ENCODE measurements at regions not wholly inside any gene's neighbourhood (a gene's known extent, or its start where the extent isn't known, plus 50 kb on each side); places are given as distances from the start of the nearest gene placed in this dataset.
"Not testable (repeated sequence)": the region's sequence is repeated elsewhere in the genome, so short reads cannot be mapped to it uniquely, and the experiment has no call there.

GRCh38 chr3:181610083-181610972 lies 101.4 kb upstream of the SOX2 start:
- no peak overlapping the region for H3K4me3 ChIP-seq (ENCODE audit: low read length)
- H3K4me2 ChIP-seq (ENCODE audit: low read length) = no peak overlapping the region
- no peak overlapping the region for H2AFZ ChIP-seq (ENCODE audit: low read depth, low read length)
- H4K20me1 ChIP-seq (ENCODE audit: insufficient read depth, low read length) = no peaks in the 10 kb centered on the region
- TF ChIP-seq EZH2phosphoT487 (IDR thresholded peaks at IDR 0.05; ENCODE audit: low read depth) (no peak), CTCF (IDR thresholded peaks at IDR 0.05; ENCODE audit: low read depth, low read length) (no peak)
- no peaks in the 10 kb centered on the region for H3K79me2 ChIP-seq (ENCODE audit: low read length)
- H3K27ac ChIP-seq (ENCODE audit: low read length) = no peak overlapping the region
- no peaks in the 10 kb centered on the region for H3K27me3 ChIP-seq (ENCODE audit: low read depth, low read length)
- H3K4me1 ChIP-seq (ENCODE audit: low read length) = no peaks in the 10 kb centered on the region
- no peaks in the 10 kb centered on the region for H3K9me3 ChIP-seq (ENCODE audit: insufficient read depth, low read length)
- no peaks in the 10 kb centered on the region for H3K36me3 ChIP-seq (replicated peaks; ENCODE audit: low read depth, low read length)
- H3K9ac ChIP-seq (ENCODE audit: low read length) = no peak overlapping the region

GRCh38 chr3:181609030-181609767 lies 102.5 kb upstream of the SOX2 start:
- H3K27me3 ChIP-seq (ENCODE audit: low read depth, low read length) = no peaks in the 10 kb centered on the region
- H3K36me3 ChIP-seq (replicated peaks; ENCODE audit: low read depth, low read length) = no peaks in the 10 kb centered on the region
- no peak overlapping the region for H3K9ac ChIP-seq (ENCODE audit: low read length)
- no peaks in the 10 kb centered on the region for H4K20me1 ChIP-seq (ENCODE audit: insufficient read depth, low read length)
- TF ChIP-seq CTCF (IDR thresholded peaks at IDR 0.05; ENCODE audit: low read depth, low read length) = no peak
- TF ChIP-seq EZH2phosphoT487 (IDR thresholded peaks at IDR 0.05; ENCODE audit: low read depth) = no peak
- no peak overlapping the region for H3K4me3 ChIP-seq (ENCODE audit: low read length)
- H3K4me1 ChIP-seq (ENCODE audit: low read length) = no peaks in the 10 kb centered on the region
- H3K9me3 ChIP-seq (ENCODE audit: insufficient read depth, low read length) = no peaks in the 10 kb centered on the region
- H3K79me2 ChIP-seq (ENCODE audit: low read length) = no peaks in the 10 kb centered on the region
- no peak overlapping the region for H2AFZ ChIP-seq (ENCODE audit: low read depth, low read length)
- H3K27ac ChIP-seq (ENCODE audit: low read length) = no peak overlapping the region
- H3K4me2 ChIP-seq (ENCODE audit: low read length) = no peak overlapping the region

DNA sequence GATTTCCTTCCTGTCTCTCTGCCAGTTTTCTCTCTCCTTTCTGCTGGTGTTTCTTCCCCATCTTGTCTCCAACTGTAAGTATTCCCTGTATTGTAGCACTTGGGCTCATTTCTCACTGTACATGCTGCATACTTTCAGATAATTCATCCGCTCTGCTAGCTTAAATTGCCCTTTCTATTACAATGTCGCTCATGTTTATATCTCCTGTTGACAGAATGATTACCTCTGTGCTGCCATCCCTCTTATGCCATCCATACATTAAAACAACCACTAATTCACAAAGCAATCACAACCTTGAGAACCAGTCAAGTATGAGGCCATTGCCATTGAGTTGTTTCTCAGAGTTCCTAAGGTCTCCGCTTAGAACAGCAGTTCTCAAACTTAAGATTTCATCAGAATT lies 107.5 kb upstream of the SOX2 start:
- no peaks in the 10 kb centered on the region for H3K9me3 ChIP-seq (ENCODE audit: insufficient read depth, low read length)
- TF ChIP-seq EZH2phosphoT487 (IDR thresholded peaks at IDR 0.05; ENCODE audit: low read depth) = no peak
- no peak for TF ChIP-seq CTCF (IDR thresholded peaks at IDR 0.05; ENCODE audit: low read depth, low read length)
- H2AFZ ChIP-seq (ENCODE audit: low read depth, low read length) = no peak overlapping the region
- H3K4me3 ChIP-seq (ENCODE audit: low read length) = no peak overlapping the region
- H3K27ac ChIP-seq (ENCODE audit: low read length) = no peak overlapping the region
- no peaks in the 10 kb centered on the region for H3K27me3 ChIP-seq (ENCODE audit: low read depth, low read length)
- H3K4me1 ChIP-seq (ENCODE audit: low read length) = no peaks in the 10 kb centered on the region
- H3K79me2 ChIP-seq (ENCODE audit: low read length) = no peaks in the 10 kb centered on the region
- no peaks in the 10 kb centered on the region for H4K20me1 ChIP-seq (ENCODE audit: insufficient read depth, low read length)
- no peak overlapping the region for H3K4me2 ChIP-seq (ENCODE audit: low read length)
- H3K36me3 ChIP-seq (replicated peaks; ENCODE audit: low read depth, low read length) = no peaks in the 10 kb centered on the region
- H3K9ac ChIP-seq (ENCODE audit: low read length) = no peak overlapping the region

- H3K36me3 ChIP-seq (replicated peaks; ENCODE audit: low read depth, low read length) = no peaks in the 10 kb centered on the region
- no peaks in the 10 kb centered on the region for H3K27me3 ChIP-seq (ENCODE audit: low read depth, low read length)
- H3K9ac ChIP-seq (ENCODE audit: low read length) = no peak overlapping the region
- no peak for TF ChIP-seq CTCF (IDR thresholded peaks at IDR 0.05; ENCODE audit: low read depth, low read length)
- TF ChIP-seq EZH2phosphoT487 (IDR thresholded peaks at IDR 0.05; ENCODE audit: low read depth) = no peak
- no peaks in the 10 kb centered on the region for H3K4me1 ChIP-seq (ENCODE audit: low read length)
- H3K27ac ChIP-seq (ENCODE audit: low read length) = no peak overlapping the region
- H4K20me1 ChIP-seq (ENCODE audit: insufficient read depth, low read length) = no peaks in the 10 kb centered on the region
- H2AFZ ChIP-seq (ENCODE audit: low read depth, low read length) = no peak overlapping the region
- H3K4me2 ChIP-seq (ENCODE audit: low read length) = no peak overlapping the region
- H3K9me3 ChIP-seq (ENCODE audit: insufficient read depth, low read length) = no peaks in the 10 kb centered on the region
- no peak overlapping the region for H3K4me3 ChIP-seq (ENCODE audit: low read length)
- no peaks in the 10 kb centered on the region for H3K79me2 ChIP-seq (ENCODE audit: low read length)
Observed at GRCh38 chr3:181596126-181596525, 115.6 kb upstream of the SOX2 start.

GRCh38 chr3:181590939-181591338 lies 120.8 kb upstream of the SOX2 start:
- not testable (repeated sequence) for H3K27me3 ChIP-seq (ENCODE audit: low read depth, low read length); H3K9ac ChIP-seq (ENCODE audit: low read length); H3K9me3 ChIP-seq (ENCODE audit: insufficient read depth, low read length); H3K4me1 ChIP-seq (ENCODE audit: low read length); H3K79me2 ChIP-seq (ENCODE audit: low read length); H3K4me2 ChIP-seq (ENCODE audit: low read length); H2AFZ ChIP-seq (ENCODE audit: low read depth, low read length); H3K27ac ChIP-seq (ENCODE audit: low read length); H3K36me3 ChIP-seq (replicated peaks; ENCODE audit: low read depth, low read length); H3K4me3 ChIP-seq (ENCODE audit: low read length); H4K20me1 ChIP-seq (ENCODE audit: insufficient read depth, low read length)

Measured in OCI-LY3 (cell line).